Natural killer cell (primary cell): ENCODE measurements at regions not wholly inside any gene's neighbourhood (a gene's known extent, or its start where the extent isn't known, plus 50 kb on each side); places are given as distances from the start of the nearest gene placed in this dataset.

Experiments
- ATAC-seq, 3 donors: fragments of 150-1000 bp in 2 of 3; fragments of 200-7000 bp in 1 of 3; cut with Tn5 transposase; 1 replicate in 1 of 3; 2 replicates in 2 of 3; pipeline ENCODE4 v1.10.0; 2021; ENCODE audit warnings: mild to moderate bottlenecking in 2 of 3, moderate library complexity in 2 of 3
- DNase-seq, 2 donors: peaks; one replicate each; pipeline versions ENCODE4 v3.0.0 to v3.0.0-alpha.2; 2013 to 2021; ENCODE audit warnings: mixed read lengths in 1 of 2
- H3K27ac ChIP-seq: one replicate; pipeline ENCODE4 v1.5.1; 2013; ENCODE audit warnings: mild to moderate bottlenecking, low read length
- H3K27me3 ChIP-seq: one replicate; pipeline ENCODE4 v1.6.1; 2013; ENCODE audit warnings: low read length; ENCODE audit not compliant: control insufficient read depth, insufficient read depth
- H3K36me3 ChIP-seq: one replicate; pipeline ENCODE4 v1.6.1; 2013; ENCODE audit warnings: low read length; ENCODE audit not compliant: control insufficient read depth, insufficient read depth
- H3K4me1 ChIP-seq: one replicate; pipeline ENCODE4 v1.6.1; 2013; ENCODE audit warnings: low read length; ENCODE audit not compliant: control insufficient read depth, insufficient read depth
- H3K4me3 ChIP-seq: one replicate; pipeline ENCODE4 v1.5.1; 2013; ENCODE audit warnings: low read length
- H3K9me3 ChIP-seq: one replicate; pipeline ENCODE4 v1.6.1; 2013; ENCODE audit warnings: low read length; ENCODE audit not compliant: control insufficient read depth, insufficient read depth
- H3K27ac Mint-ChIP-seq, 2 donors: one replicate each; pipeline ENCODE4 v1.8.0; 2022; ENCODE audit warnings: mild to moderate bottlenecking in 2 of 2, mixed read lengths in 2 of 2, moderate library complexity in 1 of 2
- H3K27me3 Mint-ChIP-seq, 2 donors: one replicate each; pipeline ENCODE4 v1.8.0; 2022; ENCODE audit warnings: low read depth in 2 of 2, mixed read lengths in 2 of 2
- H3K36me3 Mint-ChIP-seq: one replicate; pipeline ENCODE4 v1.8.0; 2022; ENCODE audit warnings: mixed read lengths
- H3K4me1 Mint-ChIP-seq, 2 donors: one replicate each; pipeline ENCODE4 v1.8.0; 2022; ENCODE audit warnings: mixed read lengths in 2 of 2
- H3K4me3 Mint-ChIP-seq: one replicate; pipeline ENCODE4 v1.8.0; 2022; ENCODE audit warnings: mild to moderate bottlenecking, moderate library complexity, mixed read lengths
- H3K9me3 Mint-ChIP-seq, 2 donors: one replicate each; pipeline ENCODE4 v1.8.0; 2022; ENCODE audit warnings: mixed read lengths in 2 of 2
- WGBS: methylation state at CpG from one replicate; pipeline ENCODE4 v1.1.7; 2013; ENCODE audit warnings: missing lambda C conversion rate; ENCODE audit not compliant: insufficient coverage; 5-methylcytosine and 5-hydroxymethylcytosine counted together
- intact Hi-C: fragments of 100-400 bp; cut with micrococcal nuclease; formaldehyde crosslinking; loops from one replicate; pipeline ENCODE4 v1.14.2; 2022
- TF ChIP-seq, protein P1 (sequence below): fragments of 200-600 bp; IDR thresholded peaks from one replicate; pipeline ENCODE4 v1.8.0; 2022; ENCODE audit warnings: antibody characterized with exemption

DNA sequence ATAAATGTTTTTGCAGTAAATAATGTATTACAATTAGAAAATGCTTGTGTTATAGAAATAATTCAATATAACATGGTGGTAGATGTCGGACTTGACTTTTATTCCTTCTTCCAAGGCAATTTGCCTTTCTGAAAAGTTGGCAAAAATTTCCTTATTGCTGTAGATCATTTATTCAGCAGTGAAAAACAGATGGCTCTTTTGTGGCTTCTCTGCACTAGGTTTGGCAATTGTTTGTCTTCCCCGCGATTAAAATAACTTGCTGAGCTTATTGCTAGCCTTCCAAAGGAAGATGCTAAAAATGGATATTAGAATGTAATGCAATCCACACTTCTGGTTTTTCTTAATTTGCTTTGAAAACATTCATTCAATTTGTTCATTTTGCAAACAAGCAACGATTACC lies 1977.9 kb upstream of the ADGRL3 start:
- Mint-ChIP-seq H3K4me1 (no peaks in the 10 kb centered on the region), H3K27me3 (no peaks in the 10 kb centered on the region), H3K36me3 (no peaks in the 10 kb centered on the region), H3K4me3 (no peak overlapping the region), H3K27ac (no peak overlapping the region), H3K9me3 (peaks cover 10 to 11% of the 10 kb centered on the region in 2 donors)
- TF ChIP-seq, protein P1, sequence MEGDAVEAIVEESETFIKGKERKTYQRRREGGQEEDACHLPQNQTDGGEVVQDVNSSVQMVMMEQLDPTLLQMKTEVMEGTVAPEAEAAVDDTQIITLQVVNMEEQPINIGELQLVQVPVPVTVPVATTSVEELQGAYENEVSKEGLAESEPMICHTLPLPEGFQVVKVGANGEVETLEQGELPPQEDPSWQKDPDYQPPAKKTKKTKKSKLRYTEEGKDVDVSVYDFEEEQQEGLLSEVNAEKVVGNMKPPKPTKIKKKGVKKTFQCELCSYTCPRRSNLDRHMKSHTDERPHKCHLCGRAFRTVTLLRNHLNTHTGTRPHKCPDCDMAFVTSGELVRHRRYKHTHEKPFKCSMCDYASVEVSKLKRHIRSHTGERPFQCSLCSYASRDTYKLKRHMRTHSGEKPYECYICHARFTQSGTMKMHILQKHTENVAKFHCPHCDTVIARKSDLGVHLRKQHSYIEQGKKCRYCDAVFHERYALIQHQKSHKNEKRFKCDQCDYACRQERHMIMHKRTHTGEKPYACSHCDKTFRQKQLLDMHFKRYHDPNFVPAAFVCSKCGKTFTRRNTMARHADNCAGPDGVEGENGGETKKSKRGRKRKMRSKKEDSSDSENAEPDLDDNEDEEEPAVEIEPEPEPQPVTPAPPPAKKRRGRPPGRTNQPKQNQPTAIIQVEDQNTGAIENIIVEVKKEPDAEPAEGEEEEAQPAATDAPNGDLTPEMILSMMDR: no peak
- no peaks in the 10 kb centered on the region for H3K4me1 ChIP-seq
- H3K36me3 ChIP-seq: no peaks in the 10 kb centered on the region
- ATAC-seq (no peak), DNase-seq (no peak)
- H3K4me3 ChIP-seq: no peak overlapping the region
- no peaks in the 10 kb centered on the region for H3K9me3 ChIP-seq
- intact Hi-C loops: no loop called here
- no peaks in the 10 kb centered on the region for H3K27me3 ChIP-seq
- no peak overlapping the region for H3K27ac ChIP-seq
- WGBS: 87% methylated on average over 3 of the region's 4 CpGs

- no peaks in the 10 kb centered on the region for H3K9me3 ChIP-seq
- intact Hi-C loops: no loop called here
- H3K36me3 ChIP-seq: no peaks in the 10 kb centered on the region
- Mint-ChIP-seq H3K9me3 (peaks cover 13% of the 10 kb centered on the region in 2 donors), H3K36me3 (no peaks in the 10 kb centered on the region), H3K27me3 (no peaks in the 10 kb centered on the region), H3K4me1 (no peaks in the 10 kb centered on the region), H3K27ac (no peak overlapping the region), H3K4me3 (no peak overlapping the region)
- H3K4me3 ChIP-seq: no peak overlapping the region
- ATAC-seq (no peak), DNase-seq (no peak)
- H3K27ac ChIP-seq: no peak overlapping the region
- 55% methylated on average over 1 of the region's 2 CpGs for WGBS
- H3K27me3 ChIP-seq: no peaks in the 10 kb centered on the region
- TF ChIP-seq, protein P1: no peak
- no peaks in the 10 kb centered on the region for H3K4me1 ChIP-seq
These were observed 1976.7 kb upstream of the ADGRL3 start for GRCh38 chr4:59223292-59223941.

DNA sequence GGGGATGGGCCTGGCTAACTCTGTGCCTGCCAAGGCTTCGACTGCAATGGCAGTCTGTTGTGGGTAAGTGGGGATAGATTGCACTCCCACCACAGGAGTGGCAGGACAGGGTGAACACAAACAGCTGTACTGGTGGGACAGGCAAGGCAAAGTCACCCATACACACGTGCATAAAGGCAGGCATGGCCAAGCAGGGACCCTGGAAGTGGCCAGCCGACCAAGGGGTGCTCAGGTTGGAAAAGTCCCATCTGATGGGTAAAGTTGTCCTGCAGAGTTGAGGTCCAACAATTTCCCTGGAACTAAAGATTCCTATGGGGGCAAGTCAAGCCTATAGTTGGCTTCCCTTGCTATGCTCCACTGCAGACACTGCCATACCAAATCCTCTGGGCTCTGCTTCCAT lies 1961.9 kb upstream of the ADGRL3 start:
- TF ChIP-seq, protein P1: no peak
- DNase-seq (no peak), ATAC-seq (no peak)
- Mint-ChIP-seq H3K27ac (no peak overlapping the region), H3K4me1 (no peaks in the 10 kb centered on the region), H3K4me3 (no peak overlapping the region), H3K27me3 (no peaks in the 10 kb centered on the region), H3K9me3 (peaks cover 26 to 28% of the 10 kb centered on the region in 2 donors), H3K36me3 (peaks cover 26% of the 10 kb centered on the region)
- Histone ChIP-seq H3K9me3 (peaks cover 9% of the 10 kb centered on the region), H3K36me3 (no peaks in the 10 kb centered on the region), H3K27ac (no peak overlapping the region), H3K4me1 (no peaks in the 10 kb centered on the region), H3K4me3 (no peak overlapping the region), H3K27me3 (no peaks in the 10 kb centered on the region)
- 61% methylated on average over 3 of the region's 3 CpGs for WGBS
- intact Hi-C loops: no loop called here

- H3K9me3 Mint-ChIP-seq: peaks cover 20 to 27% of the 10 kb centered on the region in 2 donors
- WGBS: 56% methylated on average over 7 of the region's 7 CpGs
These were observed 1960.1 kb upstream of the ADGRL3 start for GRCh38 chr4:59240011-59240410.

More at GRCh38 chr4:59240011-59240410, 1960.1 kb upstream of the ADGRL3 start:
- peaks cover 18% of the 10 kb centered on the region for H3K36me3 Mint-ChIP-seq
- H3K4me3 Mint-ChIP-seq: no peak overlapping the region
- no peaks in the 10 kb centered on the region for H3K4me1 ChIP-seq
- DNase-seq (no peak), ATAC-seq (no peak)
- no peaks in the 10 kb centered on the region for H3K4me1 Mint-ChIP-seq
- H3K27me3 ChIP-seq: no peaks in the 10 kb centered on the region
- no peak overlapping the region for H3K27ac ChIP-seq
- intact Hi-C loops: no loop called here
- TF ChIP-seq, protein P1: no peak
- H3K27ac Mint-ChIP-seq: no peak overlapping the region
- H3K27me3 Mint-ChIP-seq: no peaks in the 10 kb centered on the region
- peaks cover 9% of the 10 kb centered on the region for H3K9me3 ChIP-seq
- H3K36me3 ChIP-seq: no peaks in the 10 kb centered on the region
- H3K4me3 ChIP-seq: no peak overlapping the region
